HepG2 (cell line): ENCODE measurements at regions not wholly inside any gene's neighbourhood (a gene's known extent, or its start where the extent isn't known, plus 50 kb on each side); places are given as distances from the start of the nearest gene placed in this dataset.
"Not testable (repeated sequence)": the region's sequence is repeated elsewhere in the genome, so short reads cannot be mapped to it uniquely, and the experiment has no call there.

Source experiments
- CREB1 ChIP-seq, 2 experiments: fragments of 450-650 bp in 1 of 2; IDR thresholded peaks; 2 replicates each; pipeline ENCODE4 v1.6.1; 2016 to 2017; ENCODE audit warnings: control low read depth in 1 of 2, mild to moderate bottlenecking in 1 of 2, missing compliant biosample characterization in 1 of 2, missing genetic modification characterization in 1 of 2
- CTCF ChIP-seq: sonication (generic); formaldehyde crosslinking; IDR thresholded peaks from 2 replicates; pipeline ENCODE4 v1.5.0; 2020; ENCODE audit warnings: mild to moderate bottlenecking, missing genetic modification reagents, moderate library complexity
- ETS1 ChIP-seq: sonication (generic); formaldehyde crosslinking; IDR thresholded peaks from 2 replicates; pipeline ENCODE4 v1.4.0; 2020; ENCODE audit warnings: missing genetic modification reagents
- MXI1 ChIP-seq: IDR thresholded peaks from 3 replicates; pipeline ENCODE4 v1.6.1; 2012; ENCODE audit warnings: low read depth, low read length, inconsistent platforms, borderline replicate concordance
- NFYB ChIP-seq: sonication (generic); formaldehyde crosslinking; IDR thresholded peaks from 2 replicates; pipeline ENCODE4 v1.4.0; 2020; ENCODE audit warnings: missing genetic modification reagents
- PCBP2 ChIP-seq: fragments of 200-400 bp; formaldehyde crosslinking; optimal IDR thresholded peaks from 2 replicates; pipeline ENCODE3; 2018; ENCODE audit warnings: low read length, low read depth; ENCODE audit not compliant: poor library complexity, severe bottlenecking
- PHF21A ChIP-seq: sonication (generic); formaldehyde crosslinking; IDR thresholded peaks from 2 replicates; pipeline ENCODE4 v1.5.0; 2020; ENCODE audit warnings: mild to moderate bottlenecking, missing genetic modification reagents
- SRSF9 ChIP-seq: fragments of 200-400 bp; formaldehyde crosslinking; IDR thresholded peaks from 2 replicates; pipeline ENCODE4 v1.6.1; 2018; ENCODE audit warnings: borderline replicate concordance, mild to moderate bottlenecking, low read depth, low read length; ENCODE audit not compliant: insufficient read depth, poor library complexity, severe bottlenecking
- ZHX1 ChIP-seq: sonication (generic); formaldehyde crosslinking; IDR thresholded peaks from 2 replicates; pipeline ENCODE4 v1.8.1; 2022; ENCODE audit warnings: low read depth, mild to moderate bottlenecking, missing genetic modification reagents
- ZNF224 ChIP-seq: sonication (generic); formaldehyde crosslinking; IDR thresholded peaks from 2 replicates; pipeline ENCODE4 v1.5.0; 2020; ENCODE audit warnings: mild to moderate bottlenecking, missing genetic modification reagents

GRCh38 chr21:13310570-13311524 is 298.7 kb upstream of the POTED start:
- TF ChIP-seq MXI1; ZHX1 (CRISPR knock-in tag); SRSF9; PHF21A (CRISPR knock-in tag); CREB1 (IDR thresholded peaks at IDR 0.05); CREB1 (CRISPR knock-in tag; IDR thresholded peaks at IDR 0.05); ZNF224; CTCF (CRISPR knock-in tag); NFYB; PCBP2; ETS1 (CRISPR knock-in tag): not testable (repeated sequence)
